Lung microvascular endothelial cell (primary cell): ENCODE measurements at regions not wholly inside any gene's neighbourhood (a gene's known extent, or its start where the extent isn't known, plus 50 kb on each side); places are given as distances from the start of the nearest gene placed in this dataset.

Experiments
- DNase-seq, 2 donors: peaks; one replicate each; pipeline versions ENCODE4 v3.0.0 to v3.0.0-alpha.2; 2010; ENCODE audit warnings: low read depth in 2 of 2

DNA sequence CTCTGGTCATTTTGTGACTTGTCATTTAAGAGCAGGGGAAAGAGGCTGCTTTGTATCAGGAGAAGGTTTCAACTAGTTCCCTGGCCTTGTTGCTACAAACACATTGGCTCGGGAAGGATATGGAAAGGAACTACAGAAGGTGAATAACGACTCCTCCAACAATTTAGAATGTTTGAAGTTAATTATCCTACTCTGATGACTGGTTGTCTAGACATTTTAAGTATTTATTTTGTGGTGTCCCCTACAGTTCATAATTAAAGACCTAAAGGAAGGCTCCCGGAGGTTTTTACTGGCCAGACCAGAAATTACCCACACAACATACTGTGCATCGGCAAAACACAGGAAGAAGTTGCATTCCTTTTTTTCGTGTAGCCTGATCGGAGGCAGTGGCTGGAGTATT lies 515.8 kb upstream of the SALL1 start:
- no peak for DNase-seq

DNA sequence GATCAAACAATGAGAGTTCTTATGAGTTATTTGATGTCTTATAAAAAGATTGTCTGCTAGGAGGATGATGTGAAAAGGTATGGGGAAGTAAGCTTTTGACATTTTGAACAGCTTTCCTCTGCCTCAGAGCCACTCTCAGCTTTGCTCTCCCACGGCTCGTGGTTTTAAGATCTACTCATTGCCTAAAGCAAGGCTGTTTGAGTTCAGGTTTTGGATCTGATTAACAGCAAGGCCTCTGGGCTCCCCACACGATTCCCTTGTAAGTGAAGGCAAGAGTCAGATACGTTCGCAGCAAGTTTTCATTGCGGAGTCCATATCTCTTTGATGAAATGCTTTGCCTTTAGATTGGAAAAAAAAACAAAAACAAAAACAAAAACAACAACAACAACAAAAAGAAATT lies 515.0 kb upstream of the SALL1 start:
- no peak for DNase-seq

DNA sequence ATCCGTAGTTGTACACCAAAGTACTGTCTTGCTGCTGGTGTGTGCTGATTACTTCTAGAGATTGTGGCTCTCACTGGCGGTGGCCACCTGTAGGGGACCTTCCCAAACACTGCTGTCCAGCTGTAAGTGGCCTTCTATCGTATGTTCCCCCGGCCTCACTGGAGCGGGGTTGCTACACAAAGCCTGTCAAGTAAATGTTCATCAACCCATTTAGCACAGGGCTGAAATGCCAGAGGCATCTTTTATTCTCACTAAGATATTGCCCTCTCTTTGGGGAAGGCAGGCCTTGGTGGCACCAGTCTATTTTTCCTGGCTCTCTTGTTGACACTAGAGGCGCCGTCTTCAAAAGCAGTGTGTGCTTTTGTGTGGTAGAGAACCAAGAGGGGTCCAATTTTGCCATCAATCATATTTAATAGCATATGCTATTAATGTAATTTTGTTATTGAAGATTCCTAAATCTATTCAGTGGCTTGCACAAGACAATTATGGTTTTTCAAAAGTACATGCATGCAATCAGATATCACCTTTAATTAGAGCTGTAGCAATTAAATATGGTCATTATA lies 514.4 kb upstream of the SALL1 start:
- DNase-seq: no peak

DNA sequence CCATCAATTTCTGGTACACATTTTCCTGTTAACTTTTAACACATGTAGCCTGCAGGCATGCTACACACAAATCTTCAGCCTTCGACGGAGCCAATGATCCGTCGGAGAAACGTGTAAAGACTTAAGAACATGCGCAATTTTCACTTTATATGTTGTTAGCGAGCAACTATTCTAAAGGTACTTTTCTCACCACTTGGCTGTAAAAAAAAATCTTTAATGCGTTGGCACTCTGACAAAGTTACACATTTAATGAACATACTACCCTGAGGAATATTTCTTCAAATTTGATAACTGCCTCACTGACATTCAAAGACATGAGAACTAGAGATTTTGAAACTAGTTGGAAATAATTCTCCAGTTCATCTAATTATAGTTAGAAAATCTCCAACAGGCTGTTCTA lies 507.5 kb upstream of the SALL1 start:
- DNase-seq: no peak

DNA sequence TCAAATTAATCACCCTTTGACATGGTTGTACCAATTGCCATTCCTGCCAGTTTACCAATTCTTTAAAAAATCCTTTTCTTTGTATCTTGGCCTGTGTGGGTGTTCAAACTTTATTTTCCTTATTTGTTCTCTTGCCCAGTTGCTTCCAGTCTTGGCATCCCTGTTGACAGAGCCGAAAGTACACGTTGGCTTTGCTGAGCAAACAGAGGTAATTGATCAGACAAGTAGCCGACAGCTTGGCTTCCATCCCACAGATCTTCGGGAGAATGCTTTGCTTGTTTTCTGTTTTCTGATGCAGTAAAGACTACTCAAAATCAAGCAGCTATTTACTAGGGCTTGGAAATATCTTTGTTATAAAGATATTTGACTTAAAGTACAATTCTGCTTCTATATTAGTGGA lies 506.8 kb upstream of the SALL1 start:
- no peak for DNase-seq

DNA sequence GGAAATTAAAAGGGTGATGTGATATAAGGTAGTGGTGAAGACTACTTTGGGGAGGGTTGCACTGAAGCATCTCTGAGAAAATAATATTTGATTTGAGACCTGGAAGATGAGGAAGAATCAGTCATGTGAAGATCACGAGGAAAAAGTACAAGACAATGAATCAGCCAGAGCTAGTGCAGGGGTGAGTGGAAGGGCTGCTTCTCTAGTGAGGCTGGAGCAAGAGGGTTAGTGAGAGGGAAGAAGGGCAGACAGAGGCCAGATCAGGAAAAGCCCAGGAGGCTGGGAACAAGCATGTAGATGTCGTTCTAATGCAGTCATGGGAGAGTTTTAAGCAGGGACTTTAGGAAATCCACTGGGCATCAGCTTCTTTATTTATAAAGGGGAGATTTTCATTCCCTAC lies 504.2 kb upstream of the SALL1 start:
- no peak for DNase-seq

DNA sequence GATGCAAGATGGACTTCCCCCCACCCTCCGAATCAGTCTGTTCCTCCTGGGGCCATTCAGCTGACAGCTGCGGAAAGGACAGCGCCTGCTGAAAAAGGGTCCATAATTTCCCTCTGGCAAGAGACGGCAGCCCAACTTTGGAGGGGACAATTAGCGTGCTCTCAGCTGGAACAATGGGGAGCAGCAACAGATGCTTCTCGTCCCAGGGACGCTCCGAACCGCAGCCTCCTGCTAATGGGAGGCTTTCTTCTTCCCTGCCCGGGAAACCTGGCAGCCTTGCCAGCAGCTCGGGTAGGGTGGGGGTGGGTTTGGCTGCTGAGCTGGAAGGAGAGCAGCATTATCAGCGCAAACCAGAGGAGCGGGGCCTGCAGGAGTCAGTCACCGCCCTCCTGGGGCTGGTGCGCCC lies 500.0 kb upstream of the SALL1 start:
- no peak for DNase-seq

DNA sequence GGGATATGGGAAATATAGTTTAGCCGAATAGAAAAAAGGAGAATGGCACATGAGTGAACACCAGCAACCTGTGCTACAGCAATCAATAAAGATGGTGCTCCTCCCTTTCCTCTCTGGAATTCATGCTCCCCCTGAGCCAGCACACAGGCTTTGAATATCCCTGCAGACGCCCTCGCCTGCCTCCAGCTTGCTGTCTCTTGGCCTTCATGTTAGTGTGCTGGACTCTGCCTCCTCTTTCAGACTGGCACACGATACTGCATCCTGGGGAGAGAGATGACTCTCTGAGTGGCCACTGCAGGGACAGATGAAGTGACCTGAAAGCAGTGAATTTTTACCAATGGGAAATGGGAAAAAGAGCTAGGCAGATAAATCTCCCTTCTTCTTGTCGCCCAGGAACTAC lies 498.6 kb upstream of the SALL1 start:
- DNase-seq: no peak

DNA sequence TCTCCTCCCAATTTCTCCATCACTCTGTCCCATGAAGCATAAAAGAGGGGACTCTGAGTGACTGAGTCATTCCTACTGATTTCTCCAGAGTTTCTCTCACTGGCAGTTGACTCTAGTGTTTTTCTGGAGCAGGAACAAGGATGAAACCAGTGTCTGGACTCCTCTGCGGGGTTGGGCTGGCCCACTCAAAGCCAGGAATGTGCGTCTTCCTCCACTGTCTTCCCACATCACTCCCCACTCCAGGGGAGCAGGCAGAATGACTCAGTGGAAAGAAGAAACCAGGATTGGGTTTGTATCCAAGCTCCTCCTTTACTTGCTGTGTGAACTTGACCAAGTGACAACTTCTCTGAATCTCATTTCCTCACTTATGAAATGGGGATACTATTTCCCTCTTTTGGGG lies 497.5 kb upstream of the SALL1 start:
- DNase-seq: no peak

DNA sequence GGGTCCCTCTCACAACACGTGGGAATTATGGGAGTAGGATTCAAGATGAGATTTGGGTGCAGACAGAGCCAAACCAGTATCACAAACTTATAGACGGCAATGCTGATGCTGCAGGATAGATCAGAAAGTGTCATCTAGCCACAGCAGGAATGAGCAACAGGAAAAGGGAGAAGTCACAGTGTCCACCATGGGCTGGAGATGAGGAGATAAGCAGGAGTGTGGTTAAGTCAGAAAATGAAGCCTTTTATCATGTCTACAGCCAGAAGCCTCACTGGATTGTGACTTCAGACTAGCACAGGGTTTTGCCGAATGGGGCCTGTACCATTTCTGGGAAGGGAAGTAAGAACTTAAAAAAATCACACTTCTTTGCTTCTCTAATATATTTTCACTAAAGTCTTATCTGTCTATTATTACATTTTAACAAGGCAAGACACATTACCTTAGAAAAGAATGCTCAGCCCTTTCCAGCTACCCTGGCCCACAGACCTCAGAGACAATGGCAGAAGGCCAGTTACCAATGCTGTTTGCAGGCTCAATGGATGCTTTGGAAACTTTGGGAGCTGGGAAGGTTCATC lies 490.2 kb upstream of the SALL1 start:
- DNase-seq: no peak

DNA sequence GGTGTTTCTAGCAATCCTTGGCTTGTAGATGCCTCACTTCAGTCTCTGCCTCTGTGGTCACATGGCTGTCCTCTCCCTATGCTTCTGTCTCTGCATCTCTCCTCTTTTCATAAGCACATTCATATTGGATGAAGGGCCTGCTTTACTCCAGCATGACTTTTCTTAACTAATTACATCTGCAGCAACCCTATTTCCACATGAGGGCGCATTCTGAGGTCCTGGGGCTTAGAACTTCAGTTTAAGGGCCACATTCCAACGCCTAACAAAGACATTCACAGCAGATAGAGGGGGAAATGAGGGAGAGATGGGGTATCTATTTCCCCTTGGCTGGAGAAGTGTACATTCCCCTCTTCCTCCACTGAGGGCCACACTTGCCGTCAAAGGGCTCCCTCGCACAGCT lies 489.1 kb upstream of the SALL1 start:
- no peak for DNase-seq

DNA sequence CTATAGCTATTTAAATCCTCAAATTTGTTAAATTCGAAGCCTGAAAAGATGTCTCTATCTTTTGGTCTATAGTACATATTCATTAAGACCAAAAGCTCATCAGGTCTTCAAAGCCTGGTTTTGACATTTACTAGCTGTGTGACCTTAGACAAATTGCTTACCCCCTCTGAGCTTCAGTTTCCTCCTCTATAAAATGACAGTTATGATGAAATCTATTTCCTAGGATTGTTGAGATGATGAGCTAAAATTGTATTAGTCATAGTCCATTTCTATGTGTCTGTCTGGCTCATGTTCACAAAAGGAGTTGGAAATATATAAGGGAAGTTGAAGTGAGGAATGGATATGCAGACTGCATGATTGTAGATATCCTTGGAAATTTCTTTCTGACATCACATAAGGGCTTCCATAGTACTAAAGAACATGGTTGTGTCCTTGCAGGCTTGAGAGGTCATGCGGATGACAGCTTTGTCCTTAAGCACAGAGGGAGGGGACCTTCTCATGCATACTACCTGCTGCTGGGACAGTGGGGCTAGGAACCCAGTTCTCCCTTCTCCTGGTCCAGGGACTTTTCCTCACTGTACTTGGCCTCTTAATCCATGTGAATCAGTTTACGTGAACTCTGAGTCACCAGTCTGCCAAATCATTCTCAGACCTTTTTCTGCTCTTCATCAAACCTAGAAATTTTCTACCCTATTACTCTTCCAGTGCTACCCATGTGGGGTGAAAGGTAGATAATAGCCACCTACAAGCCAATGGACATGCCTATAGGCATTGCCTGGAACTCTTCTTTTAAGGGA lies 487.5 kb upstream of the SALL1 start:
- DNase-seq: no peak

DNA sequence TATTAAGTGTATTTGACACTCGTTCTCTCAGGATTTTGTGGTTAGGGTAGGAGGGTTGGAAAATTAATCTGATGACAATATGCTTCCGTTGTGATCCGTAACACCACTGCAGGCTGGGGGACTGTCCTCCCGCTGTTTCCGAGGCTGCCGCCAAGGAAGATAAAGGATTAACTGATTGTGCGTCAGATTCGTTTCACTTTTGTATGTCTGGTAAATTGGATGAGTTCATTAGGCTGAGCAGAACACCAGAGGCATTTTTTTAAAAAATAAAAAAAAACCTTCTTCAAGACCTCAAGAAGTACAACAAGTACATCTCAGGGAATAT lies 486.7 kb upstream of the SALL1 start:
- no peak for DNase-seq

DNA sequence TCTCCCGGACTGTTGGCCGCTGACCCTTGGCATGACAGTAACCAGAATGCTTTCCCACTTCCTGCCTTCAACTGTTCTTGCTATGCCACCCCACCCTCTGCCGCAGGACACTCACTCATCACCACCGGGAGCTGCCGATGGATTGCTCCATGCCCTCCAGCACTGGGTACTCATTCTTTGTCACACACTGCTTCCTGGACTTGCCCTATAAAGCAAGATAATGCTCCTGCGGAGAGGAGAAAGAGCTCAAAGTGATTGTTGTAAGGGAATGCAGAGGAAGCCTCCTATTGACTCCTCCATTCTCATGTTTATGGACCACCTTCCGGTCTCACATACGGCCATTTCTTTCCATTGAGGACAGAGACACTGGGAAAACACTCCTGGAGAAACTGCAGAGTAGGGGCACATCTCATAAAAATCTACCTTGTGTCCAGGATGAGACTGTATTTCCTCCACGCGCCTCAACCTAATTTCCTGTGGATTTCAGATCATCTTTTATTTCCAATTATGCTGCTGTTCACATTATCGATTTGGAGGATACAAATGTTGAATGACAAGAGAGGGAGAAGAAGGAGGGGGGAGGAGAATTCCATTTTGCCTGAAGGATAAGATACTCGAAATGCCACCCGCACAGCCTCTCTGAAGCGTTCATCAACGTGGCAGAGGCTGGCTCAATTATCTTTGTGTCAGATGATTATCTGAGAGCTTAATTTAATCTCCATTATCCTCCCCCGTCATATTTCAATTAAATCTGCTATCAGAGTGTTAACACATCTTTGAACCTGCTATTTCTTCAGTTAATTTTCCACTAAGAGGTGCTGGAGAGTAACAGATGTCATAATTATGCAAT lies 486.1 kb upstream of the SALL1 start:
- no peak for DNase-seq

DNA sequence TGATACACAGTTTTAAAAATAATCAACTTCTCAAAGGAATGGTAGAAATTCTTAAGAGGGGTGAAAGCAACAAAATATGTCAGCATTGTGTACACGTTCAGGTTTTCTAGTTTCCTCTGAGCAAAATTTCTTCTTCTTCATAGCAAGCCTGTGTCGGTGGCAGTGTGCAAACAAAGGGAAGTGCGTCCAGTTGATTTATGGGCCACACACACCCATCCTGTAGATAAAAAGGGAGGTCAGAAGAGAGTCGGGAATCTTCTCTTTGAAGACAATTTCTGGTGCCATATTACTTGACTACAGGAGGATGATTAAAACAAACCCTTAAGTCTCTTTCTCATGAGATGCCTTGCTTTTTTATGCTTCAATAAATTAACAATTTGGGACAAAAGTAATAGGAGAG lies 484.1 kb upstream of the SALL1 start:
- no peak for DNase-seq

DNA sequence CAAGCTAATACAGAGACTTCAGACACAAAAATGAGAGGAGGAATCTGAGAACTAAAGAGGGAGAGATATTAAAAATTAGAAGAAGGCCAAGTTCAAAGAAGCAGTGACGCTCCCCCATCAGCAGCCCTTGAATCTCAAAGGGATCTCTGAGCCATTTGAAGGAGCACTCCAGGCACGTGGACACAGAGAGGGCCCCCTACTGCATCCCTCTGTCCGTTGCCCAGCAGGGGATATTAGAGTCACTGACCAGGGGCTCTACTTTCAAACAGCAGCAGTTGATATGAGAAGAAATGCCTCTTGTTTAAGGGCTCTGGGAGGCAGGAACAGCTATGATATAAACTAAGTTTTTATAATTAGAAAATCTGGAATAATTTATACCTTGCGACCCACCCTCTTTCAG lies 479.0 kb upstream of the SALL1 start:
- no peak for DNase-seq

DNA sequence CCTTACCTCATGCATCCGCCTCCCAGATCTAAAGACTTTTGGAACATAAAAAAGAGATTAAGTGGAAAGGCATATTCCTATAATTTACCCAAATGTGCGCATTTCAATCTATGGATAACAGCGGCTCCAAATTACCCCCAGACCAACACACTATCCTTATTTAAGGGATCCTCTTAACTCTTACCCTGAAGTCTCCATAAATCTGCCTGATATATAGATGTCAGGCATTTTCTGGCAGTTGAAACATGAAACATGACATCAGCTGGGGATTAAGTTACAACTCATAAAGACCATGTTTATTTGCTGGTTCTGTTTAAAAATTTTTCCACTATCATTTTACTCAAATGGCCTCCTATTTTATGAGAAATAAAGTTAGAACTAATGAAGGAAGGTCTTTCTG lies 478.5 kb upstream of the SALL1 start:
- no peak for DNase-seq

DNA sequence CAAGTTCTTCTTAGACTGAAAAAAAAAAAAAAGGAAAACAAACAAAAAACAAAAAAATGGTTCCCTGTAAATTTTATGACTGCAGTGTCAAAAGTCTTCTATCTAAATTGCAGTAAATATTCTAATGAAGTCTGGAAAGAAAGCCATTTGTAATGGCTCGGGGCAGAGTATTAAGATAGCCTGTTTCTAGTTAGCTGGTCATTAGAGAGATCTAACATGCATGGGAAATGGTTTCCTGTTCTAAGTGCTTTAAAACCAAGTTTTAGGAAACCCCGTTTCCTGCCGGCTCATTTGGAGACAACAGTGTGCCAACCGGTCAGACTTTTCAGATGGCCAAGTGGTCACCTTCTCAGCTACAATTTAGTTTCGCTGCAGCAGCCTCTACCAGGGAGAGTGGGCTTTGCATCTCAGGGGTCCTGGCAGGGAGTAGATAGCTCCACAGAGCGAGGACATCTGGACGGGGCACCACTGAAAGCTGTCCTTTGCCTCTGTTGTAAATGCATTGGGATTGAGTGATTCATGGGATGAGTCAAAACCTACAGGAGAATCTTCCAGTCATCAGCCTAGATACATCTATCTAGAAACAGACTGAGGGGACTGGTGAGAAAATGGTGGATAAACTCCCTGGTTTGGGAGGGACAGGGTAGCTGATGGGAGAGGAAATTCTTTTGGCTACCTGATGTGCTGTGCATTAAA lies 473.2 kb upstream of the SALL1 start:
- no peak for DNase-seq

DNA sequence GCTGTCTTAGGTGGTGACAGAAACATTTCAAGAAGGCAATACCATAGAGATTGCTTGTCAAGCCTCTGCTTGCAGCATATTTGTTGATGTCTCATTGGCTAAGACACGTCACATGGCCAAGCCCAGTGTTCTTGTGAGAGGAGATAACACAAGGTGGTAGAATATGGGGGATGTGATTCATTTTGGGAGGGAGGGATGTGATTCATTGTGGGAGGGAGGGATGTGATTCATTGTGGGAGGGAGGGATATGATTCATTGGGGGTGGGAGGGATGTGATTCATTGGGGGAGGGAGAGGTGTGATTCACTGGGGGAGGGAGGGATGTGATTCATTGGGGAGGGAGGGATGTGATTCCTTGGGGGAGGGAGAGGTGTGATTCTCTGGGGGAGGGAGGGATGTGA lies 470.5 kb upstream of the SALL1 start:
- no peak for DNase-seq

DNA sequence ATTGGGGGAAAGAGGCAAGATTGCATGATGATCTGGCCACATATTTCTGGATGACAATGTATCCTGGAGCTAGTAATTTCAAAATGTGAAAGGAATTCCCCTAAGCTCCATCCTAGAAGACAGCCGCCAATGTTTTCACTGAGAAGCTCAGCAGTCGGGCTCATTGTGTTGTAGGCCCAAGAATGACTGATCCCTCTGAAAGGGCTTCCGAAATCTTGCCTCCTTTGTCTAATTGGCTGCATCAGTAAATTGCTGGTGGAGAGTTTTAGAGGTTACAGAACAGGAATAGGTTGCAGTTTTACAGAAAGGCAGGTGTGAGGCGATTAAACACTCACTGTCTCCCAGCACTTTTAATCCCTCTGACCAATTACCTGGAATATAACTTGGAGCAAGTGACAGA lies 464.1 kb upstream of the SALL1 start:
- no peak for DNase-seq

DNA sequence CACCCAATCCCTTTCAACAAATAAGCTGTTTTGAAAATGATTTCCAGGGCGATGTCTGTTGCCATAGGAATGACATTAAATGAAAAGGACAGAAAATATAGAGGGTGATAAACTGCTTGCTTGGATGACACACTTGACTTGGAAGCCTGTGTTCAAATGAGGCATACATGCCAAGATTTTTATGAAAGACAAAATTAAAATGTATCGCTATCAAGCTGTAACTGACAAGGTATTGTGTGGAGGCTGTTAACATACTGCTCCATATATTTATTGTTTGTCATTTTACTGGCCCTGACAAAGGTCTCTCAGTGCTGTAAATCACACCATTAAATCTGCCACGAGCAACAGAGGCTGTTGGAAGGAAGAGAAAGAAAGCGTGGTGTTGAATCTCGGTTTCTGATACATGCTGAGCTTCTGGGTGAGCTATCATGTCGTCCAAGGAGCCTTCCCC lies 456.2 kb upstream of the SALL1 start:
- no peak for DNase-seq

DNA sequence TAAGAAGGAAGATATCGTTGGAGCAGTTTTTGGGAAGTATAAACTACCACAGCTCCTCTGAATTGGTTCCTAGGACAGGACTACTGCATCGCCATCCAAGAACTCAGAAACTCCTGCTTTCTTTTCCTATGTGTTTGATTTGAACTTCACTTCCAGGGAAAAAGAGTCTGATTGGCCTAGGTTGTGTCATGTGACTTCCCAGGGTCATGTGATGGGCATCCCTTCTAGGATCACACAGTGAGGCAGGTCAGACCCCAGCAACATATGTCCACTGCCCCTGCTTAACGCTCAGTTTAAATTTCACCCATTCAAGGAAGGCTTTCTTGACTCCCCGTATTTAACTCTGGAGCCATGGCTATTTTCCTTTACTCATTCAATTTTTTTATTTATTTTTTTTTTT lies 445.2 kb upstream of the SALL1 start:
- no peak for DNase-seq
